NCI-H345 treated with DMSO at 0.1 percent for 48 hours (cell line): ENCODE measurements at regions not wholly inside any gene's neighbourhood (a gene's known extent, or its start where the extent isn't known, plus 50 kb on each side); places are given as distances from the start of the nearest gene placed in this dataset.
"Not testable (repeated sequence)": the region's sequence is repeated elsewhere in the genome, so short reads cannot be mapped to it uniquely, and the experiment has no call there.

Experiments used
- DNase-seq: peaks from one replicate; lab custom pipeline; 2025; ENCODE audit not compliant: unreplicated experiment; lab: John Stamatoyannopoulos, UW

- DNase-seq = not testable (repeated sequence)
Observed at GRCh38 chr4:11066584-11066983, 362.1 kb downstream of the HS3ST1 start.

GRCh38 chr4:11060637-11061036 is 368.1 kb downstream of the HS3ST1 start:
- not testable (repeated sequence) for DNase-seq

GRCh38 chr4:11054937-11055336 is 370.4 kb upstream of the CLNK start:
- DNase-seq = not testable (repeated sequence)

- no peak for DNase-seq
Observed at GRCh38 chr4:11053601-11054220, 369.1 kb upstream of the CLNK start.

GRCh38 chr4:11051181-11051580 is 366.6 kb upstream of the CLNK start:
- no peak for DNase-seq

GRCh38 chr4:11050766-11051165 is 366.2 kb upstream of the CLNK start:
- no peak for DNase-seq

GRCh38 chr4:11049001-11049400 is 364.4 kb upstream of the CLNK start:
- no peak for DNase-seq

GRCh38 chr4:11042760-11043159 is 358.2 kb upstream of the CLNK start:
- DNase-seq = no peak

GRCh38 chr4:11039634-11040131 is 355.1 kb upstream of the CLNK start:
- DNase-seq = no peak

GRCh38 chr4:11038926-11039325 is 354.4 kb upstream of the CLNK start:
- DNase-seq = no peak

- no peak for DNase-seq
Observed at GRCh38 chr4:11037637-11038036, 353.1 kb upstream of the CLNK start.

- DNase-seq = no peak
Observed at GRCh38 chr4:11028334-11028733, 343.8 kb upstream of the CLNK start.

- no peak for DNase-seq
Observed at GRCh38 chr4:11021333-11021732, 336.8 kb upstream of the CLNK start.

GRCh38 chr4:11019451-11020240 is 335.1 kb upstream of the CLNK start:
- no peak for DNase-seq

GRCh38 chr4:11014199-11014598 is 329.6 kb upstream of the CLNK start:
- no peak for DNase-seq

- no peak for DNase-seq
Observed at GRCh38 chr4:11013094-11013664, 328.6 kb upstream of the CLNK start.

- DNase-seq = no peak
Observed at GRCh38 chr4:11011249-11011648, 326.7 kb upstream of the CLNK start.

GRCh38 chr4:11010624-11011023 is 326.1 kb upstream of the CLNK start:
- DNase-seq = no peak

GRCh38 chr4:11009281-11009680 is 324.7 kb upstream of the CLNK start:
- DNase-seq = no peak

- DNase-seq = no peak
Observed at GRCh38 chr4:11005300-11005699, 320.7 kb upstream of the CLNK start.

- DNase-seq = no peak
Observed at GRCh38 chr4:11004818-11005217, 320.2 kb upstream of the CLNK start.

GRCh38 chr4:11002961-11003360 is 318.4 kb upstream of the CLNK start:
- no peak for DNase-seq
